ENCODE measurements at regions not wholly inside any gene's neighbourhood (a gene's known extent, or its start where the extent isn't known, plus 50 kb on each side); places are given as distances from the start of the nearest gene placed in this dataset.

DNA sequence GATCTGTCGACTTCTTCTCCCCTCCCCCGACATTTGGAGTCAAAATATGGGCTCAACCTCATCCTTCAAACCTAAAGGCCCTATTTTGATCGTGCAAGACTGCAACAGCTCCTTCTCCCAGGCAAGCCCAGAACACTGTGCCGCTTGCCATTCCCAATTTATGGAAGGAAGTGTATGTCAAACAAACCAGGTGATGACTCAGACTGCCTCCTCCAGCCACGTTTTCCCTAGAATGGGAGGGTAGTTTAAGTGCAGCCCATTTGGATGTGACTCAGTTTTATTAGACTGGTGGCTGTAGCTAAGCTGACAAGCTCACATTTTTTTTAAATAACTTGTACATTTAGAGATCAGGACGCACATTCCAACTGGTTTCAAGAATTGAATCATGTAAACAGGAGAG, 570.4 kb upstream of the DIPK2B start:
- DNase-seq (ENCODE audit: low spot score) = no peak

DNA sequence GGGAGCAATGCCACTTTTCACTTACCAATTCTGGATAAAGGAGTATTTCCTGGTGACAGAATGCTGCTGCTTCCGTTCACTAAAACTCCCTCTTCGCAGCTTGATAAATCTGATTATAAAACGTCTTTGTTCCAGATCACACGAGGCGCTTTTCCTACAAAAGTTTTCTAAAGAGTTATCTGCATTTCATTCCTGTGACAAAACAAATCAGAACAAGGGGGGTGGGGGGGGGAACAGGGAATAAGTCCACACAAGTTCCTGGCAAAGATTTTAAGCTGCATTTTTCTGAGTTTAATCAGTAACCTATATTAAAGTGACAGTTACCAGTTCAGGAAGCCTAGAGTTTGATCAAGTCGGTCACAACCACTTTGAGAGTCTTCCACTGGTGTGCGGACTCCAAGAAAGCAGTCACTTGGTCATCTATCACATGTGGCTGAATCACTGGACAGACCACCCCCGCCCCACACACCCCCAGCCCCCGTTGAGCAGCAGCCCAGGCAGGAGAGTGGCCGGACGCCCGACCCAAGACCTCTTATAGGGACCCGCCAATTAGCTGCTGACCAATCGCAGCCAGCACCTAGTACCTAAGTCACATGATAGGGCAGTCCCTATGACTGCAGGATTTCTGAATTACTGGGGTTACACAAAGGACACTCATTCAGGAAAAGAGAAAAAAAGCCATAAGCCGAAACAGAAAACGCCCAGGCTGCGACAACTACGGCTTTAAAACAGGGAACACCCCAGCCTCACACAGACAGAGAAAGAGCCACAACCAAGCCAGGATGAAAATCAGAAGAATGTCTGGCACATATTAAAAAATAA, 569.3 kb upstream of the DIPK2B start:
- DNase-seq (ENCODE audit: low spot score) = no peak

- DNase-seq (ENCODE audit: low spot score) = no peak
Measured at GRCh38 chrX:45768666-45769236, 568.1 kb upstream of the DIPK2B start.

DNA sequence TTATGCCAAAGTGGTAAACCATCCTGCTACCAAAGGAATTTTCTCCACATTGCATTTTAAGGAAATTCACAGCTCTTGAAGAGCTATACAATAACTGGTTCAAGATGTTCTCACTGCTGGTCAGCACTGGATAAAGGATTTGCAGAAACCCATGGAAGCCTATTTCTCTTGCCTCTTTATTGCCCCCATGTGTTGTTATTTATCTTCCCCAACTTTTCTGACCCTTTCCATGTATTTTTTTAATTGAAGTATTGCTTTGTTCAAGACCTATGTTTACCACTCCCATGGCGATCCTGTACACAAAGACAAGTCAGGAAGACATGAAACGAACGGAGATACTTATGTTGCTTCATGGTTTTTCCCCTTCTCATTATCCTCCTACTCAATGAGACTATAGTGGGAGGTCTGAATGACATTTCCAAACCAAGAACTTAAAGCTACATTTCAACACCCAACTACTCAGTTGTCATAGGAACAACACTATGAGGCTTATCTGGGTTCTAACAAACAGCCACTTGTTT, 566.4 kb upstream of the DIPK2B start:
- DNase-seq (ENCODE audit: low spot score) = no peak

GRCh38 chrX:45765767-45766166, 565.1 kb upstream of the DIPK2B start:
- no peak for DNase-seq (ENCODE audit: low spot score)

DNA sequence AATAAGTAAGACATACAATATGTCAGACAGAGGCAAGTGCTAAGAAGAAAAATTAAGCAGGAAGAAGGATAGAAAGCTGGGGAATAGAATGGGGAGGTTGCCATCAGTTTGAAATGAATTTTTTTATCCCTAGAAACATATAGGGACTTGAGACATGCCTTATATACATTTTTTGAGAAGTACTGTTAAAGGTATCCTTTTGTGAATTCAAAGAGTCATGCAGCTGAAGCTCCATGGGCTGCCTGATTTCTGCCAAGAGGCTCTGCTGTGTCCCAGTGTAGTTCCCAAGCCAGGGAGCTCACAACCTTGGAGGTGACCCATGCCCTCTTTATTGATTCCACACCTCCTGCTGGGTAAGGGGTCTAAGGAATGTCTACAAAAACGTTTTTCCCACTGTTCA, 564.6 kb upstream of the DIPK2B start:
- no peak for DNase-seq (ENCODE audit: low spot score)

- no peak for DNase-seq (ENCODE audit: low spot score)
Measured at GRCh38 chrX:45762699-45763647, 562.3 kb upstream of the DIPK2B start.

DNA sequence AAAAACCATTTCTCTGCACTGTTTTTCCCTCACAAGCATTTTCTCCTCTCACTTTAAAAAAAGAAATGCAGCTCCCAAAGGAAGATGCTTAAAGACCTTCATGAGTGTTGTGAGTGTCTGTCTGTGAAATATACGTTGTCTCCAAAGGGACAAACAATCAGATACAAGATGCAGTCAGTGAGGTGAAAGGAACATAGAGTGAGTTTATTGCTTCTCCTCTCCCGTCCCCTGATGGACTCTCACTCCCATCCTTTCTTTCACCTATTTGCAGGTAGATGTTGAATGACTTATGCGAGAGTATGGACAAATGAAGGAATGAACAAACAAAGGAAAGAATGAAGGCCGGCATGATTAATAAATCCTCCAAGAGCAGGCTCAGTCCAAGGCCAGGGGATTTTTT, 561.2 kb upstream of the DIPK2B start:
- DNase-seq (ENCODE audit: low spot score) = no peak

DNA sequence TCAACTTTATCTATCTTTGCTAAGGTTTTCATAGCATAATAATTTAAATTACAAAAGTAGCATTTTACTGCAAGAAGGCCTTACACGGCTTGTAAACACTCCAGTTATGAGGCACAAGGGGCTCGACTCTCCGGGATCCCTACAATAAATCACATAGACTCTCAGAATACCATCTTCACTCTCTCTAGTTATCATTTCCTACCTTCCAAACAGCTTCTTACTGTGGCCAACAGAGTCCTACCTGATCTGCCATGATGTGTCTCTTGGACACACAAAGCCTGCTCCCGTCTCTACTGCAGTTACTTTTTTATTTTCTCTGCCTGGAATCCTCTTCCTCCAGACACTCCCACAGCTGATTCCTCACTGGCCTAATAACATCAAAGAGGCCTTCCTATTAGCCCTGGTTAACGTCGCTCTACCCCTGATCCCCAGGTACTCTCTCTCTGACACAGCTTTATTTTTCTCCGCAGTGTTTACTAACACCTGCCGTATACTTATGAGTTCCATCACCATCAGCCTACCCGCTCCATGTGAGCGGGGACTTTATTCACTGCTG, 559.6 kb upstream of the DIPK2B start:
- DNase-seq (ENCODE audit: low spot score) = no peak

- no peak for DNase-seq (ENCODE audit: low spot score)
Measured at GRCh38 chrX:45758738-45759397, 558.2 kb upstream of the DIPK2B start.

DNA sequence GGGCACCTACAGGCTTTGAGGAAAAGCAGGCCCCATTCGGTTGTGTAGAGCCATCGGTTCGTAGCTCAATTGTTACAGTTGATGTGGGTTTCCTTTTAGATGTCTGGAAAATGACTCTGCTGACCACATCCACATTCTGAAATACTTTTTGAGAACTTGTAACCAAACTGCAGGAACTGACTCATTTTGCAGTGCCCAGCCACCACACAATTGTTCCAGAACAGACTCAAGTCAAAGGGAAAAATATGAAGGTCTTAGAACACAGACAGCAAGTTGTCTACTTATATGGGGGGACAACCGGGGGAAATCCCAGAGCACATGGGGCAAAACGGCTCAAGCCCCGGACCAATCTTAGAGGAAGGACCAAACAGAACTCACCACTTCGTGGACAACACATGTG, 557.6 kb upstream of the DIPK2B start:
- no peak for DNase-seq (ENCODE audit: low spot score)

GRCh38 chrX:45757272-45757671, 556.6 kb upstream of the DIPK2B start:
- no peak for DNase-seq (ENCODE audit: low spot score)

DNA sequence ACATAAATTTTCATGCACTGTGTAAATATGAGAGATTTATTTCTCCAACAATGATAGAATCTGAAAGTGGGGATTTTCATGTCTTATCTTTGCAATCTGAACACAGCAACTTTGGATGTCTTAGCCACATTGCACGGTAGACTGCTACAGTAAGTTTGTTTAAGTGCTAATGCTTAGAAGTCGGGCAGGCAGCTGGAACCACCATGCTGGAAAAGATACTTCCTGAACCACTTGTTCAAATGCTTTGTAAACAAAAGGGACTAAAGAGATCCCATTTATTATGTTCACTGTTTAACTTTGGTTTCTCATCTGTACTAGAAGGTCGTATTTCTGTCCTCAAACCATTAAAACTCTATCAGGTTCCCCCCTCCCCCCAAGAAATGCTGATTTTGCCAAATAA, 555.9 kb upstream of the DIPK2B start:
- no peak for DNase-seq (ENCODE audit: low spot score)

DNA sequence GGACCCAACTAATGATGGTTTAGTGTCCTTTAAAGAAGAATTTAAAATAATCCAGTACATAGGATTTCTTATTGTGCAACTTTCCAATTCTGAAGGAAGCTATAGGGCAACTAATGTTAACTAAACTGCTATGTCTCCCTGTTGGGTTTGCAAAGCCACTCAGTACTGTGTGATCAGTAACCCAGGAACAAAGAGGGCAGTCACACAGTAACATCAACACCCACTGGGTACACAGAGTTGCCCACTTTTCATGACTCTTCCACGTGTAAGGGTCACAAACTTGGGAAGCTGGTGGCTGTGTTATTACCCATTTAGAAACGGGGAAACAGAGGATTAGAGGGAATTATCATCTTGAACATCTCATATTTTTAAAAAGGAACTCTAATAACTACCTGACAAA, 555.0 kb upstream of the DIPK2B start:
- no peak for DNase-seq (ENCODE audit: low spot score)

DNA sequence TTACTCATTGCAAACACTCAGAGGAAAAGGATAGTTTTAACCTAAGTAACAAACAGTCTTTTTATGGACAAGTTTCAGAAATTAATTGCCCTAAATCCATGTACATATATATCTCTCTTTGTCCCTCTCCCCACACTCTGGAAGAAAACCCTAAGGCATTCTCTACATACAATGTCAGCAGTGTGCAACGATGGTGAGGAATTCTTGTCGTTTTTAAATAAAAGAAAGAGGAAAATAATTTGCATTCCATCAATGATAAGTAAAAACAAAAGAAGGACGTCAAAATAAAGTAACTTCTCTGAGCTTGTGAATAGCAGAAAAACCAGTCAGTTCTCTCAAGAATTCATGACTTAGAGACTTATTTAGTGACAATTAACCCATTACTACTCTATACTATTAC, 550.5 kb upstream of the DIPK2B start:
- DNase-seq (ENCODE audit: low spot score) = no peak

- DNase-seq (ENCODE audit: low spot score) = no peak
Measured at GRCh38 chrX:45750639-45751038, 550.0 kb upstream of the DIPK2B start.

DNA sequence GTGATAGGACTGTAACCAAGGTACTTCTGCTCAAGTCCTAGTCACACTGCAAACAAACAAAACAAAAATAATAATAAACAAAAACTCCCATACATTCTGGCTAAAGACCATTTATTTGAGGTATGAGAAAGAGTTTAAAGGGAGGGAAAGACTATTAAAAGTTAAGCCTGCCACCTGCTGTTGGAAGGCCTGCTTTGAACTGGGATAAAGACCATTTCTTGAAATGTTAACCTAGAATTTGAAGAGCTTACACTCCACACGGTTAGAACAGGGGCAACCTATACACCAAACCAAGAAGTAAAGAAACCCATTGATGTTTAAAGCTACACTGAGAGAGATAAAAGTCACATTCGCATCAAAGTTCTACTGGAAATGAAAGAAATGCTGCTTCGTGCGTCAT, 548.7 kb upstream of the DIPK2B start:
- DNase-seq (ENCODE audit: low spot score) = no peak

DNA sequence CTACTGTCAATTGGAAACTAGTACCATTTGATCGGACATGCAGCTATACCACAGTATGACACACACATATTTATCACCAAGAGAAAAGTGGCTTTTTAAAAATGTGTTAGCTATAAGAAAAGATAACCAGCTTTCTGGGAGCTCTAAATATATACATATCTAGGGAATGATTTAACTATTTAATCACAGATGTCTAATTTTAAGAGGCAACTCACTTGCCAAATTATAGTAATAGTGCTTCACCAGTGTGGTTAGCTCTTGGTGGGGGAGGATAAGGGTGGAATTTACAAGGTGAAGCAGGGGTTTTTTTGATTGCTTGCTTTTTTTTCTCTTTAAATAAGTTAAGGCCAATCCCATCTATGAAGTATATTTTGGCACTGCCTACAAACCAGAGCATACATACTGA, 547.7 kb upstream of the DIPK2B start:
- DNase-seq (ENCODE audit: low spot score) = no peak

DNA sequence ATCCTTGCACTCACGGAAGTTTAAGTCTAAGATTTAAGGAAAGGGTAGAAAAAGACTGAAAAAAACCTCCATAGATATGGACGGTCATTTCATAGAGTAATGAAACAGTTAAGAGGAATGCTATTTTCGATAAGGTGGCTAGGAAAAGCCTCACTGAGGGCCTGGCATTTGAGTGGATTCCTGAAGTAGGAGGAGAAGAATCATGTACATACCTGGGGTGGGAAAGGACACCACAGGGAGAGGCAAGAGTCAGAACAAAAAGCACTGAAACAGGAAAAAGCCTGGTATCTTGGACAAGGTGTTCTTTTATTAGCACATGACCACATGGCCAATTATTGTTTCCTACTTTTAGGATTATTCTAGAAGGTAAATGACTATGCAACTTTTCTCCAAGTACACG, 547.2 kb upstream of the DIPK2B start:
- no peak for DNase-seq (ENCODE audit: low spot score)

GRCh38 chrX:45745479-45745878, 544.8 kb upstream of the DIPK2B start:
- DNase-seq (ENCODE audit: low spot score) = no peak

DNA sequence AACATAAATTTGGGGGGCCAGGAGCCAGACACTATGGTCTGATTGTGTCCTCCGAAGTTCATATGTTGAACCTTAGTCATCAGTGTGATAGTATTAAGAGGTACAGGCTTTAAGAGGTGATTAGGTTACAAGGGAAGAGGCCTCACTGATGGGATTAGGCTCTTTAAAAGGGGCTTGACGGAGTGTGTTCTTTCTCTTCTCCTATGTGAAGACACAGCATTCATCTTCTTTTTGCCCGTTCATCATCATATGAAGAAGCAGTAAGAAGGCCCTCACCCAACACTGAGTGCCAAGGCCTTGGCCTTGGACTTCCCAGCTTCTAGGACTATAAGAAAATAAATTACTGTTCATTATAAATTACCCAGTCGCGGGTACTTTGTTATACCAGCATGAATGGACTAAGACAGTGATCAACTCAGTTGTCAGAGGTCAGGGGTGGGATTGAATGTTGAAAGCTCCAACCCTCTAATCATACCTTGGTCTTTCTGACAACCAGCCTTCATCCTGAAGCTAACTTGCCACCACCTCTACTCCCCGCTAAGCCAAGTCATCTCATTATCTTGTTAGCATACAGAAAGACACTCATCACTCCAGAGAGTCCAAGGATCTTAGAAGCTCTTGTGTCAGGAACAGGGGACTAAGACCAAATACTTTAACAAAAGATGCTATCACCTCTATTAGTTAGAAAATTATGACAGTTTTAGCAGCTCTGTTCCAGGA, 543.4 kb upstream of the DIPK2B start:
- no peak for DNase-seq (ENCODE audit: low spot score)
